ENCODE measurements at regions not wholly inside any gene's neighbourhood (a gene's known extent, or its start where the extent isn't known, plus 50 kb on each side); places are given as distances from the start of the nearest gene placed in this dataset.
"Not testable (repeated sequence)": the region's sequence is repeated elsewhere in the genome, so short reads cannot be mapped to it uniquely, and the experiment has no call there.

- H3K4me1 ChIP-seq (ENCODE audit: low read depth) = no peaks in the 10 kb centered on the region
- no peaks in the 10 kb centered on the region for H3K9me3 ChIP-seq (ENCODE audit: low read depth)
- no peaks in the 10 kb centered on the region for H3K36me3 ChIP-seq
- no peak overlapping the region for H3K27ac ChIP-seq
- TF ChIP-seq, protein P1, sequence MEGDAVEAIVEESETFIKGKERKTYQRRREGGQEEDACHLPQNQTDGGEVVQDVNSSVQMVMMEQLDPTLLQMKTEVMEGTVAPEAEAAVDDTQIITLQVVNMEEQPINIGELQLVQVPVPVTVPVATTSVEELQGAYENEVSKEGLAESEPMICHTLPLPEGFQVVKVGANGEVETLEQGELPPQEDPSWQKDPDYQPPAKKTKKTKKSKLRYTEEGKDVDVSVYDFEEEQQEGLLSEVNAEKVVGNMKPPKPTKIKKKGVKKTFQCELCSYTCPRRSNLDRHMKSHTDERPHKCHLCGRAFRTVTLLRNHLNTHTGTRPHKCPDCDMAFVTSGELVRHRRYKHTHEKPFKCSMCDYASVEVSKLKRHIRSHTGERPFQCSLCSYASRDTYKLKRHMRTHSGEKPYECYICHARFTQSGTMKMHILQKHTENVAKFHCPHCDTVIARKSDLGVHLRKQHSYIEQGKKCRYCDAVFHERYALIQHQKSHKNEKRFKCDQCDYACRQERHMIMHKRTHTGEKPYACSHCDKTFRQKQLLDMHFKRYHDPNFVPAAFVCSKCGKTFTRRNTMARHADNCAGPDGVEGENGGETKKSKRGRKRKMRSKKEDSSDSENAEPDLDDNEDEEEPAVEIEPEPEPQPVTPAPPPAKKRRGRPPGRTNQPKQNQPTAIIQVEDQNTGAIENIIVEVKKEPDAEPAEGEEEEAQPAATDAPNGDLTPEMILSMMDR (IDR thresholded peaks at IDR 0.05; ENCODE audit: low read depth, low read length) = no peak
- no peaks in the 10 kb centered on the region for H3K27me3 ChIP-seq
- DNase-seq (ENCODE audit: low read depth in 1 of 2, low spot score in 1 of 2) = no peak
- H3K4me3 ChIP-seq = no peak overlapping the region
Measured at GRCh38 chr5:101062902-101063301, 159.8 kb upstream of the ST8SIA4 start.

DNA sequence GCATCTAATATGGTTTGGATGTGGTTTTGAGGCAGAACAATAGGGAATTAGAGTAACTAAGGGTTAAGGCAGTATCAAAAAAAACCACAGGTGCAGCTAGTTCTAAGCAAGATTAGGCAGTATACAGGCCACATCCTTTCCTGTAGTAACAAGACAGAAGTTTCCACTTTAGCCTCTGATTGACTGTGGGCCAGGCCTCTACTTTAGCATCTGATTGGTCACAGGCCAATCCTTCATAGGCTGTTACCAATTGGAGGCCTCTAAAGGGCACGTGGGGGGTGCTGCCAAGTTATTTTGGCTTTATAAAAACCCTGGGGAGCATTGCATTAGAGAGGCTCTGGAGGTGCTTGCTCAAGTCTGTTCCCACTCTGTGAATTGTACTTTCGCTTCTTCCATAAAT is 144.1 kb upstream of the ST8SIA4 start:
- no peaks in the 10 kb centered on the region for H3K9me3 ChIP-seq (ENCODE audit: low read depth)
- H3K27ac ChIP-seq = no peak overlapping the region
- H3K27me3 ChIP-seq = no peaks in the 10 kb centered on the region
- TF ChIP-seq, protein P1 (IDR thresholded peaks at IDR 0.05; ENCODE audit: low read depth, low read length) = no peak
- no peak overlapping the region for H3K4me3 ChIP-seq
- no peaks in the 10 kb centered on the region for H3K4me1 ChIP-seq (ENCODE audit: low read depth)
- DNase-seq (ENCODE audit: low read depth in 1 of 2, low spot score in 1 of 2) = no peak
- no peaks in the 10 kb centered on the region for H3K36me3 ChIP-seq

- Histone ChIP-seq H3K9me3 (ENCODE audit: low read depth) (no peaks in the 10 kb centered on the region), H3K27ac (no peak overlapping the region), H3K36me3 (no peaks in the 10 kb centered on the region), H3K4me3 (no peak overlapping the region), H3K27me3 (no peaks in the 10 kb centered on the region), H3K4me1 (ENCODE audit: low read depth) (no peaks in the 10 kb centered on the region)
- TF ChIP-seq, protein P1 (IDR thresholded peaks at IDR 0.05; ENCODE audit: low read depth, low read length) = no peak
- DNase-seq (ENCODE audit: low read depth in 1 of 2, low spot score in 1 of 2) = peak in 1 of 2 donors; percentile 18
Measured at GRCh38 chr5:101045689-101046088, 142.6 kb upstream of the ST8SIA4 start.

- not testable (repeated sequence) for H3K9me3 ChIP-seq (ENCODE audit: low read depth); H3K27me3 ChIP-seq; H3K4me3 ChIP-seq; H3K27ac ChIP-seq; H3K4me1 ChIP-seq (ENCODE audit: low read depth); H3K36me3 ChIP-seq; DNase-seq (ENCODE audit: low read depth in 1 of 2, low spot score in 1 of 2)
Measured at GRCh38 chr5:101040002-101040401, 136.9 kb upstream of the ST8SIA4 start.

DNA sequence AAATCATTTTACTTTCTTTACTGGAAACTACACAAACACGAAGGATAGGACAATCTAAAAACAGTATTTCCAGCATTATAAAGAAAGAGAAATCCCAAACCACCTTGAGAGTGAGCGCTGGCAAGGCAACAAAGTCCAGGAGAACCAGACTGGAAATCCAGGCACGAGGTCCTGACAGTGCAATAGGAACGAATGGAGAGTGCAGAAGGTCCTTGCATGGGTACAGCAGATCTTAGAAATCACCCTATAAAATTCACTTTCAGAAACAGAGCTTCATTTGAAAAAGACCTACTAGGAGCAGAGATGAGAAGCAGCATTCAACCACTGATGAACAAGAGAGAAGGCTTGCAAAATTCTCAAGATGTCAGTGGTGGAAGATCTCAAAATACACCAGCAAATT is 133.7 kb upstream of the ST8SIA4 start:
- Histone ChIP-seq H3K36me3 (no peaks in the 10 kb centered on the region), H3K4me3 (no peak overlapping the region), H3K4me1 (ENCODE audit: low read depth) (no peaks in the 10 kb centered on the region), H3K9me3 (ENCODE audit: low read depth) (no peaks in the 10 kb centered on the region), H3K27me3 (no peaks in the 10 kb centered on the region), H3K27ac (no peak overlapping the region)
- no peak for DNase-seq (ENCODE audit: low read depth in 1 of 2, low spot score in 1 of 2)
- TF ChIP-seq, protein P1 (IDR thresholded peaks at IDR 0.05; ENCODE audit: low read depth, low read length) = no peak

- no peak overlapping the region for H3K27ac ChIP-seq
- TF ChIP-seq, protein P1 (IDR thresholded peaks at IDR 0.05; ENCODE audit: low read depth, low read length) = no peak
- no peaks in the 10 kb centered on the region for H3K36me3 ChIP-seq
- no peak for DNase-seq (ENCODE audit: low read depth in 1 of 2, low spot score in 1 of 2)
- H3K9me3 ChIP-seq (ENCODE audit: low read depth) = no peaks in the 10 kb centered on the region
- H3K4me1 ChIP-seq (ENCODE audit: low read depth) = no peaks in the 10 kb centered on the region
- H3K27me3 ChIP-seq = no peaks in the 10 kb centered on the region
- H3K4me3 ChIP-seq = no peak overlapping the region
Measured at GRCh38 chr5:101035425-101035824, 132.3 kb upstream of the ST8SIA4 start.

Measured in cardiac muscle cell (in vitro differentiated cells and primary cell).